ENCODE measurements at regions not wholly inside any gene's neighbourhood (a gene's known extent, or its start where the extent isn't known, plus 50 kb on each side); places are given as distances from the start of the nearest gene placed in this dataset.

- no peaks in the 10 kb centered on the region for H3K27me3 ChIP-seq (ENCODE audit: control insufficient read depth, insufficient read depth, low read length)
- H3K9ac ChIP-seq (ENCODE audit: low read length): no peak overlapping the region
- no peaks in the 10 kb centered on the region for H3K4me1 ChIP-seq (ENCODE audit: control insufficient read depth, insufficient read depth, low read length)
- no peak overlapping the region for H3K27ac ChIP-seq (ENCODE audit: low read depth, low read length)
- no peak overlapping the region for H3K4me3 ChIP-seq (ENCODE audit: low read length)
- H3K36me3 ChIP-seq (ENCODE audit: control insufficient read depth, insufficient read depth, low read length): no peaks in the 10 kb centered on the region
Observed at GRCh38 chr5:166576323-166576722, 1715.1 kb upstream of the WWC1 start.

DNA sequence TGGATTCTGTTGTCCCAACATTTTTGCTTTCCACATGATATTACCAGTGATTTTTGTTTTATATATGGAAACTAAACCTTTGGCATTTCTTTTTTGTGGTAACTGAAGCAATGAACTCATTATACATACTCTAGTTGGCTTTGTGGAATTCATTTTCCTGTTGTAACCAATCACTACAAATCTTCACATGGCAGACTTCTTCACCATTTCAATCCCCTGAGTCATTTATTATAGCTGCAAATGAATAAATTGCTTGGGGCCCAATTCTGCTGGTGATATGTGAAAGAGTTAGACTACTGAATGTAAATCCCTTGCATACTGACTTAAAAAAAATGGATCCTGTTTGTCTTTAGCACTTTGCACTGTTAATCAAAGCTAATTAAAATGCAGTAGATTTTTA, 1709.6 kb upstream of the WWC1 start:
- H3K36me3 ChIP-seq (ENCODE audit: control insufficient read depth, insufficient read depth, low read length): no peaks in the 10 kb centered on the region
- no peaks in the 10 kb centered on the region for H3K4me1 ChIP-seq (ENCODE audit: control insufficient read depth, insufficient read depth, low read length)
- no peak overlapping the region for H3K9ac ChIP-seq (ENCODE audit: low read length)
- H3K27me3 ChIP-seq (ENCODE audit: control insufficient read depth, insufficient read depth, low read length): no peaks in the 10 kb centered on the region
- H3K4me3 ChIP-seq (ENCODE audit: low read length): no peak overlapping the region
- no peak overlapping the region for H3K27ac ChIP-seq (ENCODE audit: low read depth, low read length)

GRCh38 chr5:166582416-166582815, 1709.0 kb upstream of the WWC1 start:
- Histone ChIP-seq H3K4me1 (ENCODE audit: control insufficient read depth, insufficient read depth, low read length) (no peaks in the 10 kb centered on the region), H3K27ac (ENCODE audit: low read depth, low read length) (no peak overlapping the region), H3K9ac (ENCODE audit: low read length) (no peak overlapping the region), H3K4me3 (ENCODE audit: low read length) (no peak overlapping the region), H3K27me3 (ENCODE audit: control insufficient read depth, insufficient read depth, low read length) (no peaks in the 10 kb centered on the region), H3K36me3 (ENCODE audit: control insufficient read depth, insufficient read depth, low read length) (no peaks in the 10 kb centered on the region)

DNA sequence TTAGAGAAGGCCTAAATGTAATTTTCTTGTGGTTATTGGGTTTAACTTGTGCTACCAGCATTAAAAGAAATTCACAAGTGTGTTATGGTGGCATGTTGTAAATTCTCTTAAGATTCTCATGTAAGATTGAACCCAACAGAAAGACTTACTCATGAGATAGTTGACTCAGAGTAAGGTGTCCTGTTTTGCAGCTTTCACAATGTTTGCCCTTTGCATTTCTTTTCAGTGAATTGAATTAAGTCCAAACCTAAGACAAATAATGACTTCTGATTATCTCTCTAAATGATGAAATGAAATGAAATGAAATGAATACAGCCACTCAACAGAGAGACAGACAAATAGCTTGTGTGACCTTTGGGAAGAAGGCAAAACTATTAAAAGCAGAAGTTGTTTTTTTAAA, 1696.9 kb upstream of the WWC1 start:
- no peaks in the 10 kb centered on the region for H3K4me1 ChIP-seq (ENCODE audit: control insufficient read depth, insufficient read depth, low read length)
- no peak overlapping the region for H3K4me3 ChIP-seq (ENCODE audit: low read length)
- no peak overlapping the region for H3K9ac ChIP-seq (ENCODE audit: low read length)
- H3K27me3 ChIP-seq (ENCODE audit: control insufficient read depth, insufficient read depth, low read length): no peaks in the 10 kb centered on the region
- no peaks in the 10 kb centered on the region for H3K36me3 ChIP-seq (ENCODE audit: control insufficient read depth, insufficient read depth, low read length)
- no peak overlapping the region for H3K27ac ChIP-seq (ENCODE audit: low read depth, low read length)

DNA sequence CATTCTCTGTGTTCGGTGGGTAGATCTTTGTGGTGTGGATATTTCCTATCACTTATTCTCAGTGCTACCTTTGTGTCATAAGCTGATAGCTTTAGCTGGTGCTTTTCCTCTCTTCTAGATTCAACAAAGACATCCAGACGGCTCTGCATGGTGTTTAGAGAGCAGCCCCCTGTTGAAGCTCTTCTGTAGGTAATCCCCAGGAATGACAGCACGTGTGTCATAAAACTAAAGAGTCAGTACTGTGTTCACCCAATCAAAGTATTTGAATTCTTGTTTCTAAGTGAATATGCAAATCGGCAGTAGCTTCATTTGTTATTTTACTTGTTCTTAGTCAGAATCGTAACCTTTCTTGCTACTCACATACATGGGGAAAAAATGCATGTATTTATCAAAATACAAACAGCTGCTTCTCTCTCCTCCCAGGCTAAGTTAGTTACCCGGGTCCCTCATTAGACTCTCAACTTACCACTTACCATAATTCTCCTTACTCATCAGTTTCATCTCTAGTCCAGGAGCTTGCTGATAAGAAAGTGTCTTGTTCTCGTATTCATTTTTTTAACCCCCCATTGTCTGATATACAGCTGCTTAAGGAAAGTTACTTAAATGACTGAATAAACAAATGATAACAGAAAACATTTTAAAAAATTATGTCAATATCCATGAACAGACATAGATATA, 1696.0 kb upstream of the WWC1 start:
- Histone ChIP-seq H3K4me1 (ENCODE audit: control insufficient read depth, insufficient read depth, low read length) (no peaks in the 10 kb centered on the region), H3K4me3 (ENCODE audit: low read length) (no peak overlapping the region), H3K9ac (ENCODE audit: low read length) (no peak overlapping the region), H3K27me3 (ENCODE audit: control insufficient read depth, insufficient read depth, low read length) (no peaks in the 10 kb centered on the region), H3K27ac (ENCODE audit: low read depth, low read length) (no peak overlapping the region), H3K36me3 (ENCODE audit: control insufficient read depth, insufficient read depth, low read length) (no peaks in the 10 kb centered on the region)

- Histone ChIP-seq H3K4me3 (ENCODE audit: low read length) (no peak overlapping the region), H3K27me3 (ENCODE audit: control insufficient read depth, insufficient read depth, low read length) (no peaks in the 10 kb centered on the region), H3K4me1 (ENCODE audit: control insufficient read depth, insufficient read depth, low read length) (no peaks in the 10 kb centered on the region), H3K36me3 (ENCODE audit: control insufficient read depth, insufficient read depth, low read length) (no peaks in the 10 kb centered on the region), H3K9ac (ENCODE audit: low read length) (no peak overlapping the region), H3K27ac (ENCODE audit: low read depth, low read length) (no peak overlapping the region)
Observed at GRCh38 chr5:166596043-166596442, 1695.4 kb upstream of the WWC1 start.

DNA sequence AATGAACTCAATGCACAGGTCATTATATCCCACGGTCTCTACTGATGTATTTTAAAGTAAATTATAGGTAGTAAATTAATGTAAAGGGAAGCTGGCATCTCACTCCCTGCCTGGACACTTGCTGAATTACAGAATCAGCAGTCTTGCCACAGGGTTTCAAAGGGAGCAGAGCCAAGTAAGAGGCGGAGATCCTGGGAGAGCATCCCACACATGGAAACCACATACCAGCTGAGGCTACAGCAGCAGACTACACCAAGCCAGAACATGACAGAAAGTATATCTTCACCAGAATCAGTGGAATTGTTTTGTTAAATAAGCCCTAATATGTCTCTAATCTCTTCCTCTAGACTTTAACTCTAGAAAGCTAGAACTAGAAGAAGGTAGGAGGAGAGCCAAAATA, 1689.2 kb upstream of the WWC1 start:
- Histone ChIP-seq H3K27me3 (ENCODE audit: control insufficient read depth, insufficient read depth, low read length) (no peaks in the 10 kb centered on the region), H3K9ac (ENCODE audit: low read length) (no peak overlapping the region), H3K4me3 (ENCODE audit: low read length) (no peak overlapping the region)

GRCh38 chr5:166617507-166617906, 1673.9 kb upstream of the WWC1 start:
- Histone ChIP-seq H3K27me3 (ENCODE audit: control insufficient read depth, insufficient read depth, low read length) (no peaks in the 10 kb centered on the region), H3K36me3 (ENCODE audit: control insufficient read depth, insufficient read depth, low read length) (no peaks in the 10 kb centered on the region), H3K9ac (ENCODE audit: low read length) (no peak overlapping the region), H3K4me1 (ENCODE audit: control insufficient read depth, insufficient read depth, low read length) (no peaks in the 10 kb centered on the region), H3K27ac (ENCODE audit: low read depth, low read length) (no peak overlapping the region), H3K4me3 (ENCODE audit: low read length) (no peak overlapping the region)

More for the DNA sequence above, 1689.2 kb upstream of the WWC1 start:
- Histone ChIP-seq H3K27ac (ENCODE audit: low read depth, low read length) (no peak overlapping the region), H3K4me1 (ENCODE audit: control insufficient read depth, insufficient read depth, low read length) (no peaks in the 10 kb centered on the region), H3K36me3 (ENCODE audit: control insufficient read depth, insufficient read depth, low read length) (no peaks in the 10 kb centered on the region)

GRCh38 chr5:166618526-166618925, 1672.9 kb upstream of the WWC1 start:
- no peaks in the 10 kb centered on the region for H3K36me3 ChIP-seq (ENCODE audit: control insufficient read depth, insufficient read depth, low read length)

GRCh38 chr5:166624573-166624972, 1666.9 kb upstream of the WWC1 start:
- Histone ChIP-seq H3K4me3 (ENCODE audit: low read length) (no peak overlapping the region), H3K9ac (ENCODE audit: low read length) (no peak overlapping the region), H3K27ac (ENCODE audit: low read depth, low read length) (no peak overlapping the region), H3K27me3 (ENCODE audit: control insufficient read depth, insufficient read depth, low read length) (no peaks in the 10 kb centered on the region), H3K36me3 (ENCODE audit: control insufficient read depth, insufficient read depth, low read length) (no peaks in the 10 kb centered on the region), H3K4me1 (ENCODE audit: control insufficient read depth, insufficient read depth, low read length) (no peaks in the 10 kb centered on the region)

More at GRCh38 chr5:166618526-166618925, 1672.9 kb upstream of the WWC1 start:
- Histone ChIP-seq H3K27ac (ENCODE audit: low read depth, low read length) (no peak overlapping the region), H3K9ac (ENCODE audit: low read length) (no peak overlapping the region), H3K27me3 (ENCODE audit: control insufficient read depth, insufficient read depth, low read length) (no peaks in the 10 kb centered on the region), H3K4me1 (ENCODE audit: control insufficient read depth, insufficient read depth, low read length) (no peaks in the 10 kb centered on the region), H3K4me3 (ENCODE audit: low read length) (no peak overlapping the region)

DNA sequence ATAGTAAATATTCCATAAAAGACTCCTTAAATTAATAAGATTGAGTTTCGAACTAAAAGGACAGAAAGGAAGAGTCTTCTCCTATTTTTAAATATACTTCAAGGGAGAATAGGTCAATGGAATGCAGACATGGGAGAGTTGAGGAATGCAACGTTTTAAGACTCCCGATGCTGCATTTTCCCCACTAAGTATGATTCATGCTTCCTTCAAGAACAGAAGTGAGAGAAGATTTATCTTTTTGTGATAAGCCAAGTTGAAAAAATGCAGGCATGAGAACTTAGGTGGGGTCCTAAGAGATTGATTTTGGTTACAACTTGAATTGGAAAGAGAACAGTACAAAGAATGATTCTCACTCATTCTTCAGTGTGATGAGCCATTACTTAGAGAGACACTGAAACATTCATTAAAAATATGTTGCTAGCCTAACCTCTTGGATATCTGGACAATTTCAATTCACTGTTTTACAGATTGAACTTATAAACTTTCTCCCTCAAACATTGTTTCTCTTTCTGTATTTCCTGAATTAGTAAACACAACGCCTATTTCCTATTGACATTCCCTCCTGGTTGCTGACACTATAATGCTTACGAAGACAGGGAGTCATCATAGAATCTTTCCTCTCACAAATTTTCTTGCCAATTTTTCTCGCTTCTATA, 1666.1 kb upstream of the WWC1 start:
- no peak overlapping the region for H3K4me3 ChIP-seq (ENCODE audit: low read length)
- H3K27me3 ChIP-seq (ENCODE audit: control insufficient read depth, insufficient read depth, low read length): no peaks in the 10 kb centered on the region
- no peak overlapping the region for H3K9ac ChIP-seq (ENCODE audit: low read length)
- H3K36me3 ChIP-seq (ENCODE audit: control insufficient read depth, insufficient read depth, low read length): no peaks in the 10 kb centered on the region
- H3K4me1 ChIP-seq (ENCODE audit: control insufficient read depth, insufficient read depth, low read length): no peaks in the 10 kb centered on the region
- H3K27ac ChIP-seq (ENCODE audit: low read depth, low read length): no peak overlapping the region

- Histone ChIP-seq H3K4me1 (ENCODE audit: control insufficient read depth, insufficient read depth, low read length) (no peaks in the 10 kb centered on the region), H3K4me3 (ENCODE audit: low read length) (no peak overlapping the region), H3K27me3 (ENCODE audit: control insufficient read depth, insufficient read depth, low read length) (no peaks in the 10 kb centered on the region), H3K27ac (ENCODE audit: low read depth, low read length) (no peak overlapping the region), H3K36me3 (ENCODE audit: control insufficient read depth, insufficient read depth, low read length) (no peaks in the 10 kb centered on the region), H3K9ac (ENCODE audit: low read length) (no peak overlapping the region)
Observed at GRCh38 chr5:166637295-166637694, 1654.2 kb upstream of the WWC1 start.

DNA sequence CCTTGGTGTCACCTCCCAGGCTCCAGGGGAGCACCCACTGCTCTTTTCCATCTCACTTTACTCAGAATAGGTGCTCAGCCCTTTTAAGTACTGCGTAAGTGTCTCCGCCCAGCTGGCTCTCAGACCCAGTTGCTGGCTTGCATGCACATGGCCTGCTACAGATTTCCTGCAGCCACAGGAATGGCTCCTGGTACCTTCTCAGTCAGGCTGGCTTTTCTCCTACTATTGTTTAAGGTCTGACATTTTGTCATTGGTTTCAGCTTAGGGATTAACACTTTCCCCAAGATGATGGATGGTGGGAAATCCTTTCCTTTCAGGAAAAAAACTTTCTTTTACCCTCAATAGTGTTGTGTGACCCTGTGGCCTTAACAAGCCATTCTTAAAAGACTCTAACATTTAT, 1652.3 kb upstream of the WWC1 start:
- no peaks in the 10 kb centered on the region for H3K36me3 ChIP-seq (ENCODE audit: control insufficient read depth, insufficient read depth, low read length)
- no peaks in the 10 kb centered on the region for H3K4me1 ChIP-seq (ENCODE audit: control insufficient read depth, insufficient read depth, low read length)
- H3K27ac ChIP-seq (ENCODE audit: low read depth, low read length): no peak overlapping the region
- H3K4me3 ChIP-seq (ENCODE audit: low read length): no peak overlapping the region
- H3K9ac ChIP-seq (ENCODE audit: low read length): no peak overlapping the region
- no peaks in the 10 kb centered on the region for H3K27me3 ChIP-seq (ENCODE audit: control insufficient read depth, insufficient read depth, low read length)

All from rectal smooth muscle tissue (tissue), 1 donor.